ENCODE measurements at regions not wholly inside any gene's neighbourhood (a gene's known extent, or its start where the extent isn't known, plus 50 kb on each side); places are given as distances from the start of the nearest gene placed in this dataset.

GRCh38 chr12:114945351-114945750 is 261.4 kb upstream of the TBX3 start:
- Histone ChIP-seq H3K9me2 (ENCODE audit: insufficient read depth) (no peaks in the 10 kb centered on the region), H3K9ac (ENCODE audit: low read length) (no peak overlapping the region), H4K20me1 (ENCODE audit: insufficient read depth) (no peaks in the 10 kb centered on the region), H3K27me3 (ENCODE audit: insufficient read depth, low read length) (no peaks in the 10 kb centered on the region), H3K4me1 (ENCODE audit: control insufficient read depth in 1 of 2, insufficient read depth in 2 of 2, low read length in 2 of 2) (no peaks in the 10 kb centered on the region), H3K4me2 (ENCODE audit: low read length) (no peak overlapping the region), H3K79me2 (ENCODE audit: insufficient read depth, low read length) (no peaks in the 10 kb centered on the region), H2AFZ (ENCODE audit: low read depth, low read length, poor library complexity, severe bottlenecking) (no peak overlapping the region), H3K27ac (ENCODE audit: low read depth, low read length) (no peak overlapping the region), H3K4me3 (replicated peaks in 1 of 2; ENCODE audit: low read depth in 1 of 2, low read length in 2 of 2) (no peak overlapping the region), H3K36me3 (ENCODE audit: control insufficient read depth in 1 of 2, insufficient read depth in 2 of 2, low read length in 2 of 2) (no peaks in the 10 kb centered on the region), H3K9me3 (ENCODE audit: control insufficient read depth in 1 of 2, insufficient read depth in 1 of 2, low read depth in 1 of 2, low read length in 2 of 2) (no peaks in the 10 kb centered on the region)
- ChIA-PET POLR2A (no interaction called here), RAD21 (ENCODE audit: low non-redundant PET in 1 of 2, low total read pairs in 2 of 2, uncharacterized antibody in 2 of 2, unreplicated experiment in 2 of 2) (no interaction called here), CTCF (no interaction called here)
- no peak for DNase-seq (ENCODE audit: low read depth, low spot score)
- intact Hi-C loops (cut with micrococcal nuclease): no loop called here
- BruUV-seq (replicated peaks): no TSS peak
- TF ChIP-seq POLR2AphosphoS5 (IDR thresholded peaks at IDR 0.05; ENCODE audit: low read depth, low read length) (no peak), SRF (IDR thresholded peaks at IDR 0.05; ENCODE audit: low read depth) (no peak), SP1 (IDR thresholded peaks at IDR 0.05; ENCODE audit: low read depth) (no peak), ZFX (IDR thresholded peaks at IDR 0.05) (no peak), EZH2 (IDR thresholded peaks at IDR 0.05) (no peak), FOSL1 (IDR thresholded peaks at IDR 0.05; ENCODE audit: low read depth) (no peak), ELF1 (IDR thresholded peaks at IDR 0.05; ENCODE audit: borderline replicate concordance, low read depth) (no peak), EGR1 (IDR thresholded peaks at IDR 0.05; ENCODE audit: low read depth) (no peak), ZBTB33 (IDR thresholded peaks at IDR 0.05; ENCODE audit: extremely low read depth, insufficient replicate concordance, low read length) (no peak)
- no peak for ATAC-seq

GRCh38 chr12:114944736-114945135 is 260.8 kb upstream of the TBX3 start:
- Histone ChIP-seq H3K36me3 (ENCODE audit: control insufficient read depth in 1 of 2, insufficient read depth in 2 of 2, low read length in 2 of 2) (no peaks in the 10 kb centered on the region), H3K9ac (ENCODE audit: low read length) (no peak overlapping the region), H3K9me2 (ENCODE audit: insufficient read depth) (no peaks in the 10 kb centered on the region), H3K27ac (ENCODE audit: low read depth, low read length) (no peak overlapping the region), H3K4me3 (replicated peaks in 1 of 2; ENCODE audit: low read depth in 1 of 2, low read length in 2 of 2) (no peak overlapping the region), H3K4me2 (ENCODE audit: low read length) (no peak overlapping the region), H3K27me3 (ENCODE audit: insufficient read depth, low read length) (no peaks in the 10 kb centered on the region), H4K20me1 (ENCODE audit: insufficient read depth) (no peaks in the 10 kb centered on the region), H3K79me2 (ENCODE audit: insufficient read depth, low read length) (no peaks in the 10 kb centered on the region), H3K4me1 (ENCODE audit: control insufficient read depth in 1 of 2, insufficient read depth in 2 of 2, low read length in 2 of 2) (no peaks in the 10 kb centered on the region), H3K9me3 (ENCODE audit: control insufficient read depth in 1 of 2, insufficient read depth in 1 of 2, low read depth in 1 of 2, low read length in 2 of 2) (no peaks in the 10 kb centered on the region), H2AFZ (ENCODE audit: low read depth, low read length, poor library complexity, severe bottlenecking) (no peak overlapping the region)
- intact Hi-C loops (cut with micrococcal nuclease): no loop called here
- DNase-seq (ENCODE audit: low read depth, low spot score): no peak
- RAD21 ChIA-PET (ENCODE audit: low non-redundant PET in 1 of 2, low total read pairs in 2 of 2, uncharacterized antibody in 2 of 2, unreplicated experiment in 2 of 2): no interaction called here
- ATAC-seq: no peak
- no TSS peak for BruUV-seq (replicated peaks)
- CTCF ChIA-PET: no interaction called here
- POLR2A ChIA-PET: no interaction called here
- TF ChIP-seq ATF3 (IDR thresholded peaks at IDR 0.05): no peak
- no peak for TF ChIP-seq CBX3 (IDR thresholded peaks at IDR 0.05; ENCODE audit: low read depth)
- no peak for TF ChIP-seq POLR2AphosphoS5 (IDR thresholded peaks at IDR 0.05; ENCODE audit: low read depth, low read length)
- no peak for TF ChIP-seq TCF7L2 (IDR thresholded peaks at IDR 0.05; ENCODE audit: borderline replicate concordance, extremely low read depth, insufficient read depth, insufficient read length)
- TF ChIP-seq EGR1 (IDR thresholded peaks at IDR 0.05; ENCODE audit: low read depth): no peak
- no peak for TF ChIP-seq MAX (IDR thresholded peaks at IDR 0.05)
- TF ChIP-seq SP1 (IDR thresholded peaks at IDR 0.05; ENCODE audit: low read depth): no peak
- TF ChIP-seq CTCF (IDR thresholded peaks at IDR 0.05 in 2 of 3, conservative IDR thresholded peaks at IDR 0.05 in 1 of 3; ENCODE audit: borderline replicate concordance in 1 of 3, insufficient read depth in 1 of 3, low read depth in 2 of 3, low read length in 2 of 3): no peak
- TF ChIP-seq ZFX (IDR thresholded peaks at IDR 0.05): no peak
- TF ChIP-seq ZBTB33 (IDR thresholded peaks at IDR 0.05; ENCODE audit: extremely low read depth, insufficient replicate concordance, low read length): no peak
- TF ChIP-seq RAD21 (IDR thresholded peaks at IDR 0.05; ENCODE audit: low read depth): no peak

Data from HCT116 (cell line).